ENCODE measurements at regions not wholly inside any gene's neighbourhood (a gene's known extent, or its start where the extent isn't known, plus 50 kb on each side); places are given as distances from the start of the nearest gene placed in this dataset.

DNA sequence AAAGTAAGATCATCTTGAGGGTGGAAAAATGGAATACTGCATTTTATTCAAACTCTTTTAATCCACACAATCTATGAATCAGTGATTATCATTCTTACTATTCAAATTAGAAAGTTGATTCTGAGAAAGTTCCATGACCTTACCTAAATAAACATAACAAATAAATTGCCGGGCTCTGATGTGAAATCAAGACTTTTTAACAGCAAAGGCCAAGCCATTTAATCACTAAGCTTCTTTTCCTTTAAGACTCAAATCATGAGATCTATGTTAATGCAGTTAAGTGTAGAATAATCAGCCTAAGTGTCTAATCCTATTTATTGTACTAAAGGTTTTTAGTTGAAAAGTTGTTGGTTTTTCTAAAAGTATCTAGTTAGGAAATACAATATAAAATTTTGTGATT is 857.0 kb downstream of the SI start:
- Mint-ChIP-seq H3K36me3 (ENCODE audit: insufficient read depth in 1 of 3, low read depth in 3 of 3) (peaks cover 0 to 23% (median 9%) of the 10 kb centered on the region in 3 experiments; a peak in 3 of 7 replicates), H3K9me3 (peaks cover 0 to 17% of the 10 kb centered on the region in 2 experiments; a peak in 4 of 5 replicates)
- H3K23me2 ChIP-seq (ENCODE audit: insufficient read length, low read depth, low read length, poor library complexity, severe bottlenecking) = no peaks in the 10 kb centered on the region

More for the DNA sequence above, 857.0 kb downstream of the SI start:
- Histone ChIP-seq H2BK5ac (ENCODE audit: insufficient read length, low read length) (no peak overlapping the region), H2AK5ac (ENCODE audit: insufficient read length, low read length) (no peak overlapping the region), H3K27ac (ENCODE audit: insufficient read length, low read depth, low read length) (no peak overlapping the region), H3K14ac (ENCODE audit: insufficient read depth, low read length) (no peak overlapping the region), H3K18ac (ENCODE audit: insufficient read length, low read depth, low read length) (no peak overlapping the region), H3K4me2 (ENCODE audit: insufficient read depth, insufficient read length, low read length) (no peak overlapping the region), H2BK15ac (ENCODE audit: low read depth, low read length) (no peak overlapping the region), H3K56ac (ENCODE audit: insufficient read length, low read depth, low read length) (no peak overlapping the region), H4K20me1 (ENCODE audit: control insufficient read depth, insufficient read depth, insufficient read length) (no peaks in the 10 kb centered on the region), H3K79me1 (ENCODE audit: insufficient read depth, low read depth, low read length, poor library complexity, severe bottlenecking) (no peaks in the 10 kb centered on the region), H2BK120ac (ENCODE audit: low read depth, low read length, poor library complexity, severe bottlenecking) (no peak overlapping the region), H3K9ac (ENCODE audit: extremely low read depth, insufficient read length, low read length) (no peak overlapping the region), H4K91ac (ENCODE audit: insufficient read length, low read depth, low read length) (no peak overlapping the region), H3K4ac (ENCODE audit: low read depth, low read length) (no peak overlapping the region), H3K23ac (ENCODE audit: insufficient read length, low read depth, low read length) (no peak overlapping the region), H3K4me1 (ENCODE audit: insufficient read depth, low read length) (peaks cover 3% of the 10 kb centered on the region; the same call in 1 of the 2 replicates), H2AFZ (ENCODE audit: low read length) (no peak overlapping the region), H2BK20ac (ENCODE audit: low read depth, low read length, poor library complexity, severe bottlenecking) (no peak overlapping the region), H4K5ac (ENCODE audit: insufficient read length, low read depth, low read length) (no peak overlapping the region), H3K9me3 (ENCODE audit: control insufficient read depth, low read depth, low read length) (no peaks in the 10 kb centered on the region), H2BK12ac (ENCODE audit: insufficient read length, low read depth, low read length) (no peak overlapping the region), H3T11ph (ENCODE audit: low read length) (no peak overlapping the region), H4K8ac (replicated peaks; ENCODE audit: insufficient read length, low read depth, low read length) (no peak overlapping the region), H3K27me3 (ENCODE audit: insufficient read depth, low read length) (no peaks in the 10 kb centered on the region), H3K79me2 (ENCODE audit: insufficient read depth, low read length) (no peaks in the 10 kb centered on the region)
- no CpG with 5 or more reads among the region's 1 CpG for WGBS (ENCODE audit: extremely low coverage, insufficient read length, low lambda C conversion rate)
- DNase-seq = no peak
- no peaks in the 10 kb centered on the region for H3K27me3 Mint-ChIP-seq (ENCODE audit: low read depth)
- TF ChIP-seq, protein P1, sequence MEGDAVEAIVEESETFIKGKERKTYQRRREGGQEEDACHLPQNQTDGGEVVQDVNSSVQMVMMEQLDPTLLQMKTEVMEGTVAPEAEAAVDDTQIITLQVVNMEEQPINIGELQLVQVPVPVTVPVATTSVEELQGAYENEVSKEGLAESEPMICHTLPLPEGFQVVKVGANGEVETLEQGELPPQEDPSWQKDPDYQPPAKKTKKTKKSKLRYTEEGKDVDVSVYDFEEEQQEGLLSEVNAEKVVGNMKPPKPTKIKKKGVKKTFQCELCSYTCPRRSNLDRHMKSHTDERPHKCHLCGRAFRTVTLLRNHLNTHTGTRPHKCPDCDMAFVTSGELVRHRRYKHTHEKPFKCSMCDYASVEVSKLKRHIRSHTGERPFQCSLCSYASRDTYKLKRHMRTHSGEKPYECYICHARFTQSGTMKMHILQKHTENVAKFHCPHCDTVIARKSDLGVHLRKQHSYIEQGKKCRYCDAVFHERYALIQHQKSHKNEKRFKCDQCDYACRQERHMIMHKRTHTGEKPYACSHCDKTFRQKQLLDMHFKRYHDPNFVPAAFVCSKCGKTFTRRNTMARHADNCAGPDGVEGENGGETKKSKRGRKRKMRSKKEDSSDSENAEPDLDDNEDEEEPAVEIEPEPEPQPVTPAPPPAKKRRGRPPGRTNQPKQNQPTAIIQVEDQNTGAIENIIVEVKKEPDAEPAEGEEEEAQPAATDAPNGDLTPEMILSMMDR (conservative IDR thresholded peaks at IDR 0.05) = no peak
- H3K27ac Mint-ChIP-seq = no peak overlapping the region
- no peak overlapping the region for H3K4me3 Mint-ChIP-seq
- peaks cover 9 to 14% of the 10 kb centered on the region in 2 experiments for H3K4me1 Mint-ChIP-seq
